ENCODE measurements at regions not wholly inside any gene's neighbourhood (a gene's known extent, or its start where the extent isn't known, plus 50 kb on each side); places are given as distances from the start of the nearest gene placed in this dataset.

GRCh38 chr4:125732632-125733031 lies 417.9 kb downstream of the FAT4 start:
- no peak overlapping the region for H3K4me3 ChIP-seq (ENCODE audit: insufficient read depth, low read depth, low read length)
- no peaks in the 10 kb centered on the region for H3K27me3 ChIP-seq (ENCODE audit: control insufficient read depth, insufficient read depth, low read length)

GRCh38 chr4:125734504-125734903 lies 419.7 kb downstream of the FAT4 start:
- Histone ChIP-seq H3K4me3 (ENCODE audit: insufficient read depth, low read depth, low read length) (no peak overlapping the region), H3K27me3 (ENCODE audit: control insufficient read depth, insufficient read depth, low read length) (no peaks in the 10 kb centered on the region)
- no peak for DNase-seq

More at GRCh38 chr4:125732632-125733031, 417.9 kb downstream of the FAT4 start:
- DNase-seq: no peak
- no peaks in the 10 kb centered on the region for H3K36me3 ChIP-seq (replicated peaks; ENCODE audit: control insufficient read depth, insufficient read depth, low read length)

GRCh38 chr4:125735102-125735501 lies 420.3 kb downstream of the FAT4 start:
- no peaks in the 10 kb centered on the region for H3K36me3 ChIP-seq (replicated peaks; ENCODE audit: control insufficient read depth, insufficient read depth, low read length)
- H3K27me3 ChIP-seq (ENCODE audit: control insufficient read depth, insufficient read depth, low read length): no peaks in the 10 kb centered on the region
- DNase-seq: no peak
- H3K4me3 ChIP-seq (ENCODE audit: insufficient read depth, low read depth, low read length): no peak overlapping the region

More at GRCh38 chr4:125734504-125734903, 419.7 kb downstream of the FAT4 start:
- no peaks in the 10 kb centered on the region for H3K36me3 ChIP-seq (replicated peaks; ENCODE audit: control insufficient read depth, insufficient read depth, low read length)

- H3K36me3 ChIP-seq (replicated peaks; ENCODE audit: control insufficient read depth, insufficient read depth, low read length): no peaks in the 10 kb centered on the region
- H3K4me3 ChIP-seq (ENCODE audit: insufficient read depth, low read depth, low read length): no peak overlapping the region
- DNase-seq: peak; percentile 10
- H3K27me3 ChIP-seq (ENCODE audit: control insufficient read depth, insufficient read depth, low read length): no peaks in the 10 kb centered on the region
These were observed 421.3 kb downstream of the FAT4 start for GRCh38 chr4:125736057-125736456.

- Histone ChIP-seq H3K4me3 (ENCODE audit: insufficient read depth, low read depth, low read length) (no peak overlapping the region), H3K27me3 (ENCODE audit: control insufficient read depth, insufficient read depth, low read length) (no peaks in the 10 kb centered on the region), H3K36me3 (replicated peaks; ENCODE audit: control insufficient read depth, insufficient read depth, low read length) (no peaks in the 10 kb centered on the region)
- DNase-seq: no peak
These were observed 425.0 kb downstream of the FAT4 start for GRCh38 chr4:125739760-125740159.

GRCh38 chr4:125741825-125742452 lies 427.2 kb downstream of the FAT4 start:
- Histone ChIP-seq H3K36me3 (replicated peaks; ENCODE audit: control insufficient read depth, insufficient read depth, low read length) (no peaks in the 10 kb centered on the region), H3K27me3 (ENCODE audit: control insufficient read depth, insufficient read depth, low read length) (no peaks in the 10 kb centered on the region), H3K4me3 (ENCODE audit: insufficient read depth, low read depth, low read length) (no peak overlapping the region)
- DNase-seq: peak; percentile 39

- H3K4me3 ChIP-seq (ENCODE audit: insufficient read depth, low read depth, low read length): no peak overlapping the region
- no peaks in the 10 kb centered on the region for H3K36me3 ChIP-seq (replicated peaks; ENCODE audit: control insufficient read depth, insufficient read depth, low read length)
- DNase-seq: no peak
- H3K27me3 ChIP-seq (ENCODE audit: control insufficient read depth, insufficient read depth, low read length): no peaks in the 10 kb centered on the region
These were observed 430.2 kb downstream of the FAT4 start for GRCh38 chr4:125744891-125745364.

GRCh38 chr4:125749354-125749753 lies 434.6 kb downstream of the FAT4 start:
- Histone ChIP-seq H3K27me3 (ENCODE audit: control insufficient read depth, insufficient read depth, low read length) (no peaks in the 10 kb centered on the region), H3K36me3 (replicated peaks; ENCODE audit: control insufficient read depth, insufficient read depth, low read length) (no peaks in the 10 kb centered on the region), H3K4me3 (ENCODE audit: insufficient read depth, low read depth, low read length) (no peak overlapping the region)
- DNase-seq: no peak

GRCh38 chr4:125750399-125750798 lies 435.6 kb downstream of the FAT4 start:
- Histone ChIP-seq H3K27me3 (ENCODE audit: control insufficient read depth, insufficient read depth, low read length) (no peaks in the 10 kb centered on the region), H3K36me3 (replicated peaks; ENCODE audit: control insufficient read depth, insufficient read depth, low read length) (no peaks in the 10 kb centered on the region), H3K4me3 (ENCODE audit: insufficient read depth, low read depth, low read length) (no peak overlapping the region)
- no peak for DNase-seq

- DNase-seq: peak; percentile 59
- no peak overlapping the region for H3K4me3 ChIP-seq (ENCODE audit: insufficient read depth, low read depth, low read length)
- H3K27me3 ChIP-seq (ENCODE audit: control insufficient read depth, insufficient read depth, low read length): no peaks in the 10 kb centered on the region
- H3K36me3 ChIP-seq (replicated peaks; ENCODE audit: control insufficient read depth, insufficient read depth, low read length): no peaks in the 10 kb centered on the region
These were observed 436.2 kb downstream of the FAT4 start for GRCh38 chr4:125750828-125751466.

GRCh38 chr4:125758438-125758837 lies 443.7 kb downstream of the FAT4 start:
- H3K36me3 ChIP-seq (replicated peaks; ENCODE audit: control insufficient read depth, insufficient read depth, low read length): no peaks in the 10 kb centered on the region
- no peaks in the 10 kb centered on the region for H3K27me3 ChIP-seq (ENCODE audit: control insufficient read depth, insufficient read depth, low read length)
- no peak for DNase-seq
- H3K4me3 ChIP-seq (ENCODE audit: insufficient read depth, low read depth, low read length): no peak overlapping the region

GRCh38 chr4:125760201-125760819 lies 445.6 kb downstream of the FAT4 start:
- Histone ChIP-seq H3K36me3 (replicated peaks; ENCODE audit: control insufficient read depth, insufficient read depth, low read length) (no peaks in the 10 kb centered on the region), H3K4me3 (ENCODE audit: insufficient read depth, low read depth, low read length) (no peak overlapping the region), H3K27me3 (ENCODE audit: control insufficient read depth, insufficient read depth, low read length) (no peaks in the 10 kb centered on the region)
- no peak for DNase-seq

GRCh38 chr4:125760956-125761355 lies 446.2 kb downstream of the FAT4 start:
- H3K36me3 ChIP-seq (replicated peaks; ENCODE audit: control insufficient read depth, insufficient read depth, low read length): no peaks in the 10 kb centered on the region
- no peak overlapping the region for H3K4me3 ChIP-seq (ENCODE audit: insufficient read depth, low read depth, low read length)

GRCh38 chr4:125762537-125762936 lies 447.8 kb downstream of the FAT4 start:
- no peaks in the 10 kb centered on the region for H3K36me3 ChIP-seq (replicated peaks; ENCODE audit: control insufficient read depth, insufficient read depth, low read length)
- DNase-seq: peak; percentile 15
- H3K27me3 ChIP-seq (ENCODE audit: control insufficient read depth, insufficient read depth, low read length): no peaks in the 10 kb centered on the region
- H3K4me3 ChIP-seq (ENCODE audit: insufficient read depth, low read depth, low read length): no peak overlapping the region

More at GRCh38 chr4:125760956-125761355, 446.2 kb downstream of the FAT4 start:
- DNase-seq: no peak
- H3K27me3 ChIP-seq (ENCODE audit: control insufficient read depth, insufficient read depth, low read length): no peaks in the 10 kb centered on the region

- Histone ChIP-seq H3K27me3 (ENCODE audit: control insufficient read depth, insufficient read depth, low read length) (no peaks in the 10 kb centered on the region), H3K4me3 (ENCODE audit: insufficient read depth, low read depth, low read length) (no peak overlapping the region), H3K36me3 (replicated peaks; ENCODE audit: control insufficient read depth, insufficient read depth, low read length) (no peaks in the 10 kb centered on the region)
- DNase-seq: no peak
These were observed 451.2 kb downstream of the FAT4 start for GRCh38 chr4:125765941-125766340.

All from H7 (cell line).